Muscle of back (tissue), 3 donors: ENCODE measurements at regions not wholly inside any gene's neighbourhood (a gene's known extent, or its start where the extent isn't known, plus 50 kb on each side); places are given as distances from the start of the nearest gene placed in this dataset.
"Not testable (repeated sequence)": the region's sequence is repeated elsewhere in the genome, so short reads cannot be mapped to it uniquely, and the experiment has no call there.

ENCODE experiments used
- DNase-seq, 3 donors: peaks; one replicate each; pipeline versions ENCODE4 v3.0.0 to v3.0.0-alpha.2; 2013

DNA sequence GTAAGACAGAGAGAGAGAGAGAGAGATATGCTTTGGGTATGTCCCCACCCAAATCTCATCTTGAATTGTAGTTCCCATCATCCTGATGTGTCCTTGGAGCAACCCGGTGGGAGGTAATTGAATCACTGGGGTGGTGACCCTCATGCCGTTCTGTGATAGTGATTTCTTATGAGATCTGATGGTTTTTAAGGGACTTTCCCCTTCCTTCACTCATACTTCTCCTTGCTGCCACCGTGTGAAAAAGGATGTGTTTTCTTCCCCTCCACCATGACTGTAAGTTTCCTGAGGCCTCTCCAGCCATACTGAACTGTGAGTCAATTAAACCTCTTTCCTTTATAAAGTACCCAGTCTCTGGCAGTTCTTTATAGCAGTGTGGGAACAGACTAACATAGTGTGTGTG lies 60.3 kb downstream of the EOMES start:
- no peak for DNase-seq

DNA sequence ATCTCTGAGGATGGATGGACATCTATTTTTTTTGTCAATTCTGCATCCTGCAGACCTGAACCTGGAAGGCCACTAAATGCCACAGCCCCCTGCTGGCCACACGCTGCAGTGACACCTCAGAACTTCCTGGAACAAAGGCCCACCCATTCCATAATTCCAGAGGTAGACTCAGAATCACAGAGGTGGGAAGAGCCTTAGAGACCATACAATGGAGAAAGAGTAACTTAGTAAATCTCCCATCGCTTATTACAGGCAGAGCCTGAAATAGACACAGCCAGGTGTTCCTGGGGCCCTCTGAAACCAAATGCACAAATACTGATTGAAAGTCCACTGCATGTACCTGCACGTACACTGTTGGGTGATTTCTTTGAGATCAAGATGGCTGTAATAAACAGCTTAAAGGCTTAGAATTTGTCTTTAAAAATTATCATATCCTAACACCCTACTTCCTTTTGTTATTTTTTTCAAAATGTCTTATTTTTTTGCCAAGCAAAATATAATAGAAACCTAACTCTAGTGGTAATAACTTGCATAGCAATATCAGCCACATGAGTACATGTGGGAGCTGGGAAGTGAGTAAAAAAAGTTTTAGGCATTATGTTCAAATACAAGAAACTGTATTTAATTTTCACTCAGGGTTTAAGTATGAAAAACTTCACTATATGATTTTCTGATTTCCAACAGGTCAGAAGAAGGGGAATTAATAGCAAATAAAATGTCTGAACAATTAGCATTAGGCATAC lies 62.7 kb downstream of the EOMES start:
- peak in 2 of 3 donors; percentile 36 to 45 for DNase-seq

DNA sequence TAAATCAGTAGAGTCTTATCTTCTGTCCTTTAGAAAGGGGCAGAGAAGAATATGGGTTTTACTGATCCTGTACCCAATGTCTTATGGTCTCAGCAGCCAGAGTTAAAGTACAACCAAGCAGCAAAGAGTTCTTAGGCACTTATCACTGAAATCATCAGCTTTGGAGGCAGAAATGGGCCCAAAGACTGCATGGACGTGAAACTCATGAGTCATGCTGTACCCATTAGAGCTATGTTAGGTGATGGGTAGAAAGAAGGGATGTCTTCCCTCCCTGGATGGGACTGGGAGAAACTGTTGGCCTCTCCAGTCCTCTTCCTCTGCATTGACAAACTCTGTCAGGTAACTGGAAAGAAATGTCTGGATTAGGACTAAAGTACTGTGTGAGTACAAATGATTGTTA lies 63.4 kb downstream of the EOMES start:
- no peak for DNase-seq

DNA sequence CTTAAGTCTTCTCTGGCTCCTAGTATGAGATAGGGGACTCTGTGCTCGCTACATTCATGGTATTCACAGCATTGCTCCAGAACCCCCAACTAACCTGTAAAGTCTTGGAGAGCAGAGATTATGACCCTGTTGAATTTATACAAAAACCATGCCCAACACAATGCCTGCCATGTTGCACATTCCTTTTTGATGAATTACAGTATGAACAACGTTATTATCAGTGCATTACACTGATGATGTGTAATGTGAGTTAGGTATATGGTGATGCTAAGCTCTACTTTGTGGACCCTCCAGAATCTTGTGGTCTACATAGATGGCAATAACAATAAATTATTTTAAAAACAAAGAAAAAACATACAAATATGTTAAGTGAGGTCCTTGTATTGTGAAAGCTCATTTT lies 64.3 kb downstream of the EOMES start:
- DNase-seq = no peak

DNA sequence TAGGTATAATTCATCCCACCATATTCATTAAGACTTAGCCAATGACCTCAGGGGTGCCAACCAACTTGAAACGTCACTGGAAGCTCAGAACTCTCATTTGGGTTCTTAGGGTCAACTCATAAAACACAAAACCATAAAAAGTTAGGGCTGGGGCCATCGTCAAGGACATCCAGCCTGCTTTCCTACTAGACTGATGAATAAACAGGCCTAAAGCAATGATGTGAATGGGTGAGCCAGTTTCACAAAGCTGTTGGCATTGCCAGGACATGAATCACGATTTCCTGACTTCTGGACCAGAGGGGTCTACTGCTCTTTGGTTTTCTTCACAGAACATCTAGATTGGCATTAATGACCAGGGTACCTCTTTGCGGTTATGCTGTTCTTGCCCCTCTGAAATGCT lies 64.7 kb downstream of the EOMES start:
- DNase-seq = no peak

DNA sequence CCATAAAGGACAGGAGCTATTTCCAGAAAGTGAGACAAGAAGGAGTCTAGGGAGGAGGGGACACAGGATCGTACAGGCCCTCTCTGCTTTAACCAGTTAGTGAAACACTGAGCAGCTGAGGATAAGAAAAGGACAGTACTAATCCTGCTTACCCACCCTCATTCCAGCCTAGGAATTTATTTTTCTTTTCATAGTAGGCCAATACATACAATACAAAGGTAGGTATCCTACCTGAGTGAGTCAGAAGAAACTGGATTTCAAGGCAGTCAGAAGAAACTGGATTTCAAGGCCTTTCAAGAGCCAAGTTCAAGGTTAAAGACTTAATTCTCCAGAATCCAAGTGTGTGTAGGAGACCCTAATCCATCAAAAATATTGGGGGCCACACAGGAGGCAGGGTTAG lies 65.3 kb downstream of the EOMES start:
- DNase-seq = no peak

DNA sequence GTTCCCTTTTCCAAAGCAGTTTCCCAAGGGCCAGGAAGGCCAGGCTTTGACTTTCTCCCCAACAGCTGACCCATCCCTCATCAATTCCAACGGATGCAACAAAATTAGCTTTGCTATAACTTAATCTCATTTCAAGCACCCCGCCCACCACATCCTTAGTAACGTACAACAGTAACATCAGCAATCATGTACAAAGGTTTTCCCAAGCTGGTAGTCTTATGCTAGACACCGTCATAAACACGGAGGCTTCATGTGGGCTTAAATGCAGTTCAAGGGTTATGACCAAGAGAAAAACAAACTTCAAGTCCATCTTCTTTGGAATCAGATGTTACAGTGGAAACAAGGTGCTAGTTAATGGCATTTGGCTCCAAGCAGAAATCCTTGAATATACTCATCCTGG lies 66.6 kb downstream of the EOMES start:
- DNase-seq = no peak

DNA sequence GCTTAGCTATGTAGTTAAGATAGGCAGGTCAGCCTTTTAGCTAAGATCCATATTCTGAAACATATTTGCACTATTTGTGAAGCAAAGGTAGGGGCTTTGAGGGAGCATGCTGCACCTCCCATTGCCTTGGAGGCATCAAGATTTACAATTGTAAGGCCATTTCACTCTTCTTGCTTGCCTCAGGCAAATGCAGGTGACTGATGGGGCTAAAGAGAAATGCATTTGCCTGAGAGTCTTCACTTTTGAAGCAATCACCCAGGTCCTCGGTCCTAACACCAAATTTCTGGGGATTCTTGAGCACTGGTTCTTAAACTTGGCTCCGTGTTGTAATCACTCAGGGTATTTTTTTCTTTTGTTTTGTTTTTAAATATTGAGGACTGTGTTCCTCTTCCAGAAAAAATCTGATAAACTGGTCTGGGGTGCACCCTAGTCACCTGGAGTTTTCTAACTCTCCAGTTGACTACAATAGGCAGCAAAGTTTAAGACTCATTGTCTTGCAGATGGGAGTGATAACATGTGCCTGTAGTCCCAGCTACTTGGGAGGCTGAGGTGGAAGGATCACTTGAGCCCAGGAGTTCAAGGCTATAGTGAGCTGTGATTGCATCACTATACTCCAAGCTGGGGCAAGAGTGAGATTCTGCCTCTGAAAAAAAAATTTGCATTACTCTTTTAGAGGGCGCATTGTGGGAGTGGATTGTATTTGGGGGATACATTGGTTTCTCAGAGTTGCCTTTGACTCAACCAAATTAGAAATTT lies 68.1 kb downstream of the EOMES start:
- DNase-seq = no peak

DNA sequence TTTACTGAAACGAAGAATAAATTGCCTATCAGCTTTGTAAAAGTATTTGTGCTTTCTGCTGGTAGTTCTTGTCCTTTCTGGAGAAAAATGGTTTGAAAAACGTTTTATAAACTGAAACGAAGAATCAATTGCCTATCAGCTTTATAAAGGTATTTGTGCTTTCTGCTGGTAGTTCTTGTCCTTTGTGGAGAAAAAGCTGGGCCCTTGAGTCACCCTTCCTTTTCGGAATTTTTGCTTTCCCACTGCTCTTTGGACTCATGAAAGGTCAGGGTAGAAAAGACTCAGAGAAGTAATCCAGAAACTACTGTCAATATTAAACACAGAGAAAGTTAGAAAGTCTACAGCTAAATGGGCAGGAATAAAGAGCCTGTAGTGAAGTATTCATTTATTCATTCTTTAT lies 72.8 kb downstream of the EOMES start:
- DNase-seq = no peak

DNA sequence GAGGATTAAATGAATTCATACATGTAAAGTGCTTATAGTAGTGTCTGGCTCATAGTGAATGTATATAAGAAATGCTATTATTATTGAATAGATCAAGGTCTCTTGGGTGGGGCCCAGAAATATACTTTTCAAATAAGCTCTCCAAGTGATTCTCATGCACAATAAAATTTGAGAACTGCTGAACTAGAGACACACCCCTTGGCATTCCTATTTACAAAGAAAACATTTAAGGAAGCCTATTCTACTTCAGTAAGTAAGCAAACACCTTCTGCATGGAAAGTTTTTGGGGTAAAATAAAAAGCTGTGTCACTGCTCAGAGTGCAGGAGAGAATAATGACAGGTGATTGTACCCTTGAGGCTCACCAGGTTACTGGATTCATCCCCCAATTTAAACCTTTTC lies 75.2 kb downstream of the EOMES start:
- no peak for DNase-seq

DNA sequence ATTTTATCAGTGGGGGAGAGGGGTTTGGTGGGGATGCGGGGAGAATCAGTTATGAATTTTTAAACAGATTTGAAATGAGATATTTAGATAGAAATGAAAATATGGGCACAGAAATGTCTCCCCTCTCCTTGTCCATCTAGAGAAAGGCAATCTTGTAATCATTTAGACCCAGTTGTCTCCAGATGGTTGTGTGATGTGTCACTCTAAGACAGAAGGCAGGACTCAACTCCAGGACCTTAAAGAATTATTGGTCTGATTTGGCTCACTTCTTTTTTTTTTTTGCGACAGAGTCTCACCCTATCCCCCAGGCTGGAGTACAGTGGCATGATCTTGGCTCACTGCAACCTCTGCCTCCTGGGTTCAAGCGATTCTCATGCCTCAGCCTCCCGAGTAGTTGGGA lies 77.2 kb downstream of the EOMES start:
- no peak for DNase-seq

DNA sequence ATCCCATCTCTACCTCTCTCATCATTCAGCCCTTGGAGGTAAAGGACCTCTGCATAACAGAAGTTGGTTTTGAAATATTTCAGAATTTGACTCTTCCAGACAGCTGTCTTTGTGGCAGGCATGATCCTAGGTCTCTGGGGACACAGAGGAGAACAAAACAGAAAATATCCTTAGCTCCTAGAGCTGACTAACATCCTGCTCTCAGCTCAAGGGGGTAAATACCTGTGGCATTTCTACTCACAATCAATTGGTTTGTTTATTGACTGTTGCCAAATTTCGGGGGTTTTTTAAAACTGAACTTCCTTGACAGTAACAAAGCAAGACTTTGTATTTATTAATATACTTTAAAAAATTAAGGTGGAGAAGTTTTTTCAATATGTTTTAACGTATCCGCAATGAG lies 78.8 kb downstream of the EOMES start:
- DNase-seq = no peak

DNA sequence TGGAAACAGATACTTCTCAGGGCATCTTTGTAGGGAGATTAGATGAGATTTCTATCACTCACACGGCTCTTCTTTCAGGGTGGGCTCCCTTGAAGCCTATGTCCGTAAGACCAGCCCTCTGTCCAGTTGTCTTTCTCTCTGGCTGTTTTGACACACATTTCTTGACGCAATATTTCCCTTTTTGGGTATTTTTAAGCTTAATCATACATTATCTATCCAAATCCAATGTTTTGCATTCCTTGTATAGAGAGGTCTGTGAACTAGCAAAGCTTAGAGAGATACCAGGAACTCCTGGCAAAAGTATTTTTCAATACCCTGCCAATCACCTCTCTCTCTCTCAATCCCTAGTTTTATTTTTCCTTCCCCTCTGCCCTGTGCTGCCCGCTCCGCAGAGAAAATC lies 79.3 kb downstream of the EOMES start:
- DNase-seq = no peak

DNA sequence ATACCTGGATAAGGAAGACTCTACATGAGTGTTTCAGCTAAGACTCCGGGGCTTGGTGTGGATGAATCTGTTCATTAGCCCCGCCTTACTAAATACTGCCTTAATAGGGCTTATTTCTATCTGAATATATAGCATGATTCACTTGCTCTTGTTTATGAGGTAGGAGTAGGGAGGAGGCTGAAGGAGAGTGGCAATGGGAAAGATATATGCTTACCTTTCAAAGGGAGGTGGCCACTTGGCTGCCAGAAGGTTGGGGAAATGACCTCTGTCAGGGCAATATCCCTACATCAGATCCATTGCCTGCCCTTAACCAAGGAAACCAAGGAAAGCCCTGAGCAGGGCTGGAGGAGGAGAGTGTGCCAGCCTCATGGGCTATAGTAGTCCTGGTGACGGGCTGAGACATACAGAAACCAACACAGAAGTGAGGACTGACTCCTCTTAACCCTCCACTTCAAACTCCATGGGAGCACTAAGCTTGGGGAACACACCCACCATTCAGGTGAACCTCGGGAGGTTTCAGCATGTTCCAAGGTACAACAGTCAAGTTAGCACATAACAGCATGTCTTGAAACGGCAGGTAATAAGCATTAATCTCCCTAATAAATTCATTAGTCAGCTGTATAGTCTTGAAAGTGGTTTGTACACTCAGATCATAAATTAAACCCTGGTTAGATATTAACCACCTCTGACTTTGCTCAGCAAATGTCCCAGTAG lies 80.1 kb downstream of the EOMES start:
- no peak for DNase-seq

DNA sequence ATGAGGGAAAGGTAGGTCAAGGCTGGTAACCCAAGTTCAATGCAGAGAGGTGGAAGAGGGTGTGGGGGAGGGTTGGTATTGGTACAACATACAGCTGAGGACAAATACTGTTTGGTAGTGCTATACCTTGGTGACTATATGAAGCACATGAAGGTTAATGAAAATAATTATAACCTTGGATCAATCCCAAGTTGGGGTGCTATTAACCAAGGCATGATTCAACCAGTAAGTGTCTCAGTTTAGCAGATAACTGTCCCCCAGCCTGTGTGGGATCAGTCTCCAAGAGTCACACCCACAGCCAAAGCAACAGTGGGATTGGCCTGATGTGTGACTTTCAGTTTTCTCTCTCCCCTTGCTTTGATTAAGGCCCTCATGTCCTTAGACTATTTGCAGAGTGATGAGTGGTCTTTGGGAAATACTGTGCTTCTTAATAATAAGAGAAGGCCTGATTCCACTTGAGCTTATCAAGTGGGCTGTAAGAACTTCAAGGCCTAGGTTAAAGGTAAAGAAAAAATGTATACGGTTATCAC lies 80.8 kb downstream of the EOMES start:
- DNase-seq = no peak

DNA sequence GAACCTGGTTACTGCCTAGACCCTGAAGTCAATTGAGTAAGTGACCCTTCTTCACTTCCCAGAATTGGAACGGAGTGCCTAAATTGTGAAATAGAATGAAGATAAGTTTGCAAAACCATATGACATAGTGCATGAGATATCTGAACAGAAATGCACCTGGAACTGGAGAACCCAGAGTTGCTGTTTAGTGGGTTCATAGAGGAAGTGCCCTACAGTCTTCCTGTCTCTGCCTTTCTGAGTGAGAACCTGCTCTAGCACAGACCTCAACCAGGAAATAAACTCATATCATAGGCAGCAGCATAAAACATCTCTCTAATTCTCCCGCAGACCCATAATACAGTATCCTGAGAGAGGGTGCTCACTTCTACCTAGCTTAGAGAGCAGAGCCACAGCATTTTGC lies 82.9 kb downstream of the EOMES start:
- DNase-seq = no peak

DNA sequence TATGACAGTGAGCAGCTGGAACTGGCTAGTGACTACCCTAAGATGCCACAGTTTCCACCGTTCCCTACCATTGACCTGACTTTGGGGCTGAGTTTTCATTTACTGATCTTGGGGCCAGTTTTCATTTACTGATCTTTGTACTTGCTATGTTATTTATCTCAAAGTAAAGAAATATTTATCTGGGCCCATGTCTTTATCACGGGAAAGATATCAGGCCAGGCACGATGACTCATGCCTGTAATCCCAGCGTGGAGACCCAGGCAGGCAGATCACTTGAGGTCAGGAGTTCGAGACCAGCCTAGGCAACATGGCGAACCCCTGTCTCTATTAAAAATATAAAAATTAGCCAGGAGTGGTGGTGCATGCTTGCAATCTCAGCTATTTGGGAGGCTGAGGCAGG lies 83.5 kb downstream of the EOMES start:
- no peak for DNase-seq

DNA sequence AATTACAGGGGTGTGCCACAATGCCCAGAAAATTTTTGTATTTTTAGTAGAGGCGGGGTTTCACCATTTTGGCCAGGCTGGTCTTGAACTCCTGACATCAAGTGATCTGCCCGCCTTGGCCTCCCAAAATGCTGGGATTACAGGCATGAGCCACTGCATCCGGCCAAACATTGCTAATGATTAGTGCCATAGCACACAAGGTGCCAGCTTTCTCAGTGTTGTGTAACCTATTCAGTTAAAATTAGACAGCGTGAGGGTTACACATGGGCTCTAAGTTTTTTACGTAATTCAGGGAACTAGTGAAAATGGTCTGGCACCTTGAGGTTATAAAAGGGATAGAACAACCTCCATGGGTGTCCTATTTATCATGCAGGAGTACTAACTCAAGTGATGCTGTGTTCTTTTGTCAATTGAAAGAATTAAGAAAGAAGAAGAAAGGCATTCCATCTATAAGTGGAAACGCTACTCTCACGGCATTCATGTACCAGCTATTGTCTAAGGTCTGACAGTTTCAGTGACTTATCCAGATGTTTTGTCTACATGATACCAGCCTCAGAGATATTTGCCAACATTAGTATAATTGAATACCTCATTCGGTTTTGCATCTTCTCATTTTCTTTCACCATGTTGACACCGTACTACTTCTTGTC lies 84.7 kb downstream of the EOMES start:
- no peak for DNase-seq

DNA sequence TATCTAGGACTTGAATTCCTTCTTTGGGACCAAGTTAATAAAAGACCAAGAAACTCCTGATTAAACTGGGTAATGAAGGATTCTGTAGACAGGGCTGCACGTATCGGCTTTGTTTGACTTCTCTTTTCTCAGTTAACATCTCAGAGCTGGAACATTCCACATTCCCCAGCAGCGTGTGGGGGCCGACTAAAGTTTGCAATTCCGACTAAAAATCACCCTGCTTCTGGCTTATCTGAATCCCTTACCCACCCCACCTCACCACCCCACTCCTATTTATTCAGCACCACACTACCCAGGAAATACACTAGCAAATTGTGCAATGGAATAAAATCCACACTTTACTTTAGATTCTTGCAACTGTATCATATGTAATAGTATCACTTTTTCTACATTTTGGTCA lies 87.1 kb downstream of the EOMES start:
- not testable (repeated sequence) for DNase-seq

DNA sequence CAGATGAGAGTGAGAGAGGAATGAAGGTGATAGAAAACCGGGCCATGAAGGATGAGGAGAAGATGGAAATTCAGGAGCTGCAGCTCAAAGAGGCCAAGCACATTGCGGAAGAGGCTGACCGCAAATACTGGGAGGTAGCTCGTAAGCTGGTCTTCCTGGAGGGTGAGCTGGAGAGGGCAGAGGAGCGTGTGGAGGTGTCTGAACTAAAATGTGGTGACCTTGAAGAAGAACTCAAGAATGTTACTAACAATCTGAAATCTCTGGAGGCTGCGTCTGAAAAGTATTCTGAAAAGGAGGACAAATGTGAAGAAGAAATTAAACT lies 88.9 kb downstream of the EOMES start:
- DNase-seq = no peak

DNA sequence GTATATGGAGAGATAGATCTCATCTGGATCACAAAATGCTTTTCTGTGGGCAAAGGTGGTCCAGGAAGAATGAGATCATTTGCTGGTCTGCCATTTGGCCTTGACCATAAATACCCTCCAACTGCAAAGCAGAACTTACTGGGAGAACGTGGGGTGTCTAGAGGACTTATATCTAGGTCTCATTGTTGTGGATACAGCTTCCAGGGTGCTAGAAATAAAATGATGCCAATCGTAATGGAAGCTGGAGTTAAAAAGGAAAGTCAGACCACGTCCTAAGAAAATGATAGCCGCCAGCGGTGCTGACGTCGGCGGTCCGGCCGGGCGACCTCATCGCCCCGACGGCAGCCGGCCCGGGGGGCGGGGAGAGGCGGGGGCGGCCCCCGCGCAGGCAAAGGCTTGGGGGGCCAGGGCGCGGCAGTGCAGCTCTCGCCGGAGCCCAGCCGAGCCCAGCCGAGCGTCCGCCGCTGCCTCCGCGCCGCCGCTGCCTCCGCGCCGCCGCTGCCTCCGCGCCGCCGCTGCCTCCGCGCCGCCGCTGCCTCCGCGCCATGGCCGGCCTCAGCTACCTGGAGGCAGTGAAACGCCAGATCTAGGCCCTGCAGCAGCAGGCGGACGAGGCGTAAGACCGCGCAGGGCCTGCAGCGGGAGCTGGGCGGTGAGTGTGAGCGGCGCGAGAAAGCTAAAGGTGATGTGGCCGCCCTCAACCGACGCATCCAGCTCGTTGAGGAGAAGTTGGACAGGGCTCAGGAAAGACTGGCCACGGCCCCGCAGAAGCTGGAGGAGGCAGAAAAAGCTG lies 89.5 kb downstream of the EOMES start:
- DNase-seq = peak; percentile 46 to 89 (median 65)

DNA sequence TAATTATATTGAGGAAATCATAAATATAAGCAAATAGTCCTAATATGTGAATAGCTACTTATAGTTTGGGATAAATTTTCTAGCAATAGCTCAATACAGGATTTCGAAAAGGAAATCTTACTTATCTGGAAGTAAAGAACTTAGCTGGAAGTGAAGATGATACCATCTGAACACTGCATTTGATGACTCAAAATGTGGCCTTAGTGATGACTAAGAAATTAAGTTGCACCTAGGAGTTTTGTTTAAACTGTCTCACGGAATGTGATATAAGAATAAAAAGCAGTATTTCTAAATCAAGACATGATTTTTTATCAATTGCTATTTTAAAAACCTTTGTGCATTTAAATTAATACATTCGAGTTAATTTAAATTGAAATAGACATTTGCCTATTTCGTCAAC lies 91.2 kb downstream of the EOMES start:
- no peak for DNase-seq
